Parathyroid adenoma (tissue), 2 donors: ENCODE measurements at regions not wholly inside any gene's neighbourhood (a gene's known extent, or its start where the extent isn't known, plus 50 kb on each side); places are given as distances from the start of the nearest gene placed in this dataset.
A peak's percentile ranks its signal among the peaks of the same experiment; 100 is the strongest.

Source experiments
- H2AFZ ChIP-seq: fragments of 300-600 bp; sonication (generic); one replicate; pipeline ENCODE4 v1.7.0; 2017; ENCODE audit warnings: antibody characterized with exemption, mild to moderate bottlenecking
- H3K27ac ChIP-seq: fragments of 300-600 bp; sonication (generic); one replicate; pipeline ENCODE4 v1.7.0; 2017
- H3K27me3 ChIP-seq: fragments of 300-600 bp; sonication (generic); one replicate; pipeline ENCODE4 v1.7.0; 2017; ENCODE audit warnings: low read length; ENCODE audit not compliant: control insufficient read depth, insufficient read depth
- H3K36me3 ChIP-seq: fragments of 300-600 bp; sonication (generic); one replicate; pipeline ENCODE4 v1.7.0; 2017; ENCODE audit warnings: low read length; ENCODE audit not compliant: control insufficient read depth, insufficient read depth
- H3K4me1 ChIP-seq: fragments of 300-600 bp; sonication (generic); one replicate; pipeline ENCODE4 v1.7.0; 2017; ENCODE audit warnings: control low read depth
- H3K4me2 ChIP-seq: fragments of 300-600 bp; sonication (generic); one replicate; pipeline ENCODE4 v1.7.0; 2017; ENCODE audit warnings: low read length
- H3K4me3 ChIP-seq: fragments of 300-600 bp; sonication (generic); one replicate; pipeline ENCODE4 v1.7.0; 2017; ENCODE audit warnings: low read depth, low read length
- H3K79me2 ChIP-seq: fragments of 300-600 bp; sonication (generic); one replicate; pipeline ENCODE4 v1.7.0; 2017; ENCODE audit warnings: control low read depth
- H3K9ac ChIP-seq: fragments of 300-600 bp; sonication (generic); one replicate; pipeline ENCODE4 v1.7.0; 2017; ENCODE audit warnings: mild to moderate bottlenecking
- H3K9me3 ChIP-seq: fragments of 300-600 bp; sonication (generic); one replicate; pipeline ENCODE4 v1.7.0; 2017; ENCODE audit warnings: low read length; ENCODE audit not compliant: control insufficient read depth
- CTCF ChIP-seq: fragments of 300-600 bp; sonication (generic); IDR thresholded peaks from one replicate; pipeline ENCODE4 v1.7.0; 2017; ENCODE audit warnings: antibody characterized with exemption, mild to moderate bottlenecking
- donor health status: primary hyperparathyroidism.

DNA sequence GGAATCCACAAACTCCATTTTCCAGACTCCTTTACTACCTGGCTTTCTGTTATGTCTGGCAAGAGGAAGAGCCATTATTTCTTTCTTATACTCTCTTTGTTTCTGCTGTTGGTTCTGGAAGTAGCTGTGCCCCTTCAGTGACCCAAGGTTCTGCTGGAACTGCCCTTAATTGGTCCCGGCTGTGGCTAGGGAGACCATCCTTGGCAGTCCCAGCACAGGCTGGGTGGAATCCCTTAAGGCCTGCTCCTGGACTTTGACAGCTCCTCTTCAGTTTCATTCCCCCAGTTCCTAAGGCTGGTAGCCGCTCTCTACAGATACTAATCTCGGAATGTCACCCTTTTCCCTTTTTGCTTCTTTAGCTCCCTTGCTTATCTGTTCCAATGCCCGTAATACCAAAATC is 81.9 kb upstream of the GLIS3 start:
- Histone ChIP-seq H3K27ac (no peak overlapping the region), H3K9me3 (no peaks in the 10 kb centered on the region), H3K4me1 (no peaks in the 10 kb centered on the region), H3K36me3 (no peaks in the 10 kb centered on the region), H2AFZ (no peak overlapping the region), H3K79me2 (no peaks in the 10 kb centered on the region), H3K4me3 (no peak overlapping the region), H3K4me2 (no peak overlapping the region), H3K9ac (no peak overlapping the region), H3K27me3 (no peaks in the 10 kb centered on the region)
- no peak for TF ChIP-seq CTCF

GRCh38 chr9:4380406-4380805 is 80.5 kb upstream of the GLIS3 start:
- Histone ChIP-seq H3K9me3 (no peaks in the 10 kb centered on the region), H3K4me2 (no peak overlapping the region), H3K27me3 (no peaks in the 10 kb centered on the region), H2AFZ (no peak overlapping the region), H3K4me3 (no peak overlapping the region), H3K79me2 (no peaks in the 10 kb centered on the region), H3K36me3 (no peaks in the 10 kb centered on the region), H3K9ac (no peak overlapping the region), H3K27ac (no peak overlapping the region), H3K4me1 (no peaks in the 10 kb centered on the region)
- TF ChIP-seq CTCF = no peak

- H3K27ac ChIP-seq = no peak overlapping the region
- no peaks in the 10 kb centered on the region for H3K27me3 ChIP-seq
- no peaks in the 10 kb centered on the region for H3K9me3 ChIP-seq
- H2AFZ ChIP-seq = no peak overlapping the region
- peak; percentile 6 for TF ChIP-seq CTCF
- H3K79me2 ChIP-seq = no peaks in the 10 kb centered on the region
- H3K4me2 ChIP-seq = no peak overlapping the region
- H3K4me1 ChIP-seq = no peaks in the 10 kb centered on the region
- H3K9ac ChIP-seq = no peak overlapping the region
- no peaks in the 10 kb centered on the region for H3K36me3 ChIP-seq
- H3K4me3 ChIP-seq = no peak overlapping the region
Observed at GRCh38 chr9:4375424-4376200, 75.7 kb upstream of the GLIS3 start.

DNA sequence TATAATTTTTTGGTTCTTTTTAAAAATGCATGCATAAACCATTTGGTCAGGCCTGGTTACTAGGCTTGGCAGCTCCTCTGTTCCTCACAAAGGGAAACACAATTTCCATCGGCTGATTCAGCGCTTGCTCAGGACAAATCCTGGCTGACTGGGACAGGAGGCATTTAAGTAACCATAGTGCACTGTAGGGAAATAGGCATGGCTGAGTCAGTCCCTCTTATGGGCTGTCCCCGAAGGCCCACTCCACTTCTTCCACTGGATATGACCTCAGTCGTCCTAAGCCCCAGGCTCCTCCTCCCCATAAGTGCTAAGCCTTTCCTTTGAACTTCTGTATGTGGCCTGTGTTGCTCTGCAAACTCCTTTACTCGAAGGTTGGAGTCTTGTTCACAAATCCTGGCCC is 71.2 kb upstream of the GLIS3 start:
- no peak overlapping the region for H3K27ac ChIP-seq
- no peak for TF ChIP-seq CTCF
- no peaks in the 10 kb centered on the region for H3K9me3 ChIP-seq
- no peaks in the 10 kb centered on the region for H3K79me2 ChIP-seq
- H3K4me2 ChIP-seq = no peak overlapping the region
- no peaks in the 10 kb centered on the region for H3K36me3 ChIP-seq
- H2AFZ ChIP-seq = no peak overlapping the region
- no peaks in the 10 kb centered on the region for H3K4me1 ChIP-seq
- H3K4me3 ChIP-seq = no peak overlapping the region
- no peaks in the 10 kb centered on the region for H3K27me3 ChIP-seq
- H3K9ac ChIP-seq = no peak overlapping the region

DNA sequence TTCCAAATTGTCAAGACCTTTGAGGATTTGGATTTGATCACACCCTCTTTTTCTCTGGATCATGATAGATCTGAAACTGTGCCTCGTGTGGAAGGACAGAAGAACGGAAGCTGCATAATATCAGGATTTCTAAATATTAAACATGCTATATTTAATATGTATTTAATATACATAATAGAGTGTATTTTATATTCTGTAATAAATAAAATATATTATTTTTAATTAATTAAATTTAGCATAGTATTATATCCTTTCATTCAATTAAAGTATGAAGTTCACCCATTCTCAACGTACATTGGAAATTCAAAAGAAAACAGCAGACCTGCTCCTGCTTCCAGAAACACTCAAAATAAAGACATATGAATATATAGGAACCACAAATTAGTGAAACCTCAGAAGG is 70.6 kb upstream of the GLIS3 start:
- H3K27ac ChIP-seq = no peak overlapping the region

More for the DNA sequence above, 70.6 kb upstream of the GLIS3 start:
- no peaks in the 10 kb centered on the region for H3K27me3 ChIP-seq
- no peak for TF ChIP-seq CTCF
- H3K79me2 ChIP-seq = no peaks in the 10 kb centered on the region
- H3K9ac ChIP-seq = no peak overlapping the region
- H2AFZ ChIP-seq = no peak overlapping the region
- no peaks in the 10 kb centered on the region for H3K36me3 ChIP-seq
- H3K4me1 ChIP-seq = no peaks in the 10 kb centered on the region
- no peak overlapping the region for H3K4me2 ChIP-seq
- H3K4me3 ChIP-seq = no peak overlapping the region
- H3K9me3 ChIP-seq = no peaks in the 10 kb centered on the region
